IMR-90 (cell line): ENCODE measurements at regions not wholly inside any gene's neighbourhood (a gene's known extent, or its start where the extent isn't known, plus 50 kb on each side); places are given as distances from the start of the nearest gene placed in this dataset.

Source experiments
- ATAC-seq: fragments of 200-7000 bp; cut with Tn5 transposase; 2 replicates; pipeline ENCODE4 v1.9.1; 2020; ENCODE audit warnings: low read depth, mild to moderate bottlenecking, moderate library complexity
- BruUV-seq: library from RNA; stranded (reverse); fragments of 400-500 nt; replicated peaks from 2 replicates; lab custom pipeline; 2021; lab: Mats Ljungman, UMichigan
- CTCF ChIA-PET: fragments of 300-600 bp; formaldehyde crosslinking; extraction: SDS; loops from one replicate; lab custom pipeline; 2021; ENCODE audit warnings: antibody characterized with exemption; lab: Yijun Ruan, JAX
- POLR2A ChIA-PET: fragments of 300-600 bp; sonication (Branson Sonifier 250); formaldehyde crosslinking; loops from one replicate; lab custom pipeline; 2022; ENCODE audit warnings: antibody characterized with exemption; ENCODE audit not compliant: unreplicated experiment; lab: Charles Lee
- DNase-seq: peaks from one replicate; pipeline ENCODE4 v3.0.0; 2013
- H2AFZ ChIP-seq: replicated peaks from 2 replicates; pipeline ENCODE3; 2013; ENCODE audit warnings: low read length, mild to moderate bottlenecking; ENCODE audit not compliant: poor library complexity
- H2AK5ac ChIP-seq: 2 replicates; pipeline ENCODE4 v1.6.1; 2013; ENCODE audit warnings: low read depth, low read length, inconsistent platforms
- H2AK9ac ChIP-seq: replicated peaks from 2 replicates; pipeline ENCODE3; 2013; ENCODE audit warnings: mild to moderate bottlenecking, low read depth, low read length, moderate library complexity; ENCODE audit not compliant: poor library complexity
- H2BK120ac ChIP-seq: 2 replicates; pipeline ENCODE4 v1.6.1; 2013; ENCODE audit warnings: low read depth, low read length, inconsistent platforms
- H2BK15ac ChIP-seq: 3 replicates; pipeline ENCODE4 v1.6.1; 2013; ENCODE audit warnings: low read depth, low read length, inconsistent platforms
- H2BK20ac ChIP-seq: 2 replicates; pipeline ENCODE4 v1.6.1; 2013; ENCODE audit warnings: low read depth, mild to moderate bottlenecking, inconsistent platforms, low read length, moderate library complexity
- H2BK5ac ChIP-seq: 2 replicates; pipeline ENCODE4 v1.6.1; 2013; ENCODE audit warnings: mild to moderate bottlenecking, low read depth, low read length, inconsistent platforms; ENCODE audit not compliant: poor library complexity, severe bottlenecking
- H3K14ac ChIP-seq: replicated peaks from 2 replicates; pipeline ENCODE4 v1.6.1; 2013; ENCODE audit warnings: low read depth, low read length, inconsistent platforms
- H3K18ac ChIP-seq: 2 replicates; pipeline ENCODE4 v1.6.1; 2013; ENCODE audit warnings: low read depth, low read length, control low read depth
- H3K23ac ChIP-seq: 2 replicates; pipeline ENCODE4 v1.6.1; 2013; ENCODE audit warnings: low read depth, low read length, inconsistent platforms
- H3K27ac ChIP-seq: 2 replicates; pipeline ENCODE4 v1.5.1; 2013; ENCODE audit warnings: mild to moderate bottlenecking, control low read depth, low read length; ENCODE audit not compliant: insufficient read depth
- H3K27me3 ChIP-seq: 2 replicates; pipeline ENCODE4 v1.6.1; 2013; ENCODE audit warnings: low read length; ENCODE audit not compliant: control insufficient read depth, insufficient read depth
- H3K36me3 ChIP-seq: 2 replicates; pipeline ENCODE4 v1.6.1; 2013; ENCODE audit warnings: low read length, mixed read lengths; ENCODE audit not compliant: control insufficient read depth, insufficient read depth
- H3K4ac ChIP-seq: 2 replicates; pipeline ENCODE4 v1.6.1; 2013; ENCODE audit warnings: low read depth, low read length, inconsistent platforms
- H3K4me1 ChIP-seq: 2 replicates; pipeline ENCODE4 v1.6.1; 2013; ENCODE audit warnings: low read length, mixed read lengths; ENCODE audit not compliant: control insufficient read depth, insufficient read depth
- H3K4me2 ChIP-seq: 2 replicates; pipeline ENCODE4 v1.6.1; 2013; ENCODE audit warnings: low read depth, mild to moderate bottlenecking, control low read depth, low read length, moderate library complexity
- H3K4me3 ChIP-seq: 2 replicates; pipeline ENCODE4 v1.5.1; 2013; ENCODE audit warnings: low read depth, mild to moderate bottlenecking, control low read depth, low read length, moderate library complexity; ENCODE audit not compliant: insufficient read depth
- H3K56ac ChIP-seq: 2 replicates; pipeline ENCODE4 v1.6.1; 2013; ENCODE audit warnings: low read length, inconsistent platforms; ENCODE audit not compliant: insufficient read depth; ENCODE audit errors: extremely low read depth
- H3K79me1 ChIP-seq, 2 experiments: 2 replicates each; pipeline ENCODE4 v1.6.1; 2013; ENCODE audit warnings: low read length in 2 of 2, inconsistent platforms in 1 of 2, low read depth in 1 of 2
- H3K9ac ChIP-seq: 2 replicates; pipeline ENCODE4 v1.6.1; 2013; ENCODE audit warnings: low read depth, low read length, control low read depth
- H3K9me1 ChIP-seq: 2 replicates; pipeline ENCODE4 v1.6.1; 2013; ENCODE audit warnings: low read length, inconsistent platforms; ENCODE audit not compliant: insufficient read depth
- H3K9me3 ChIP-seq: 2 replicates; pipeline ENCODE4 v1.6.1; 2013; ENCODE audit warnings: low read length; ENCODE audit not compliant: control insufficient read depth, insufficient read depth
- H4K20me1 ChIP-seq: 2 replicates; pipeline ENCODE4 v1.6.1; 2013; ENCODE audit warnings: low read length, inconsistent platforms; ENCODE audit not compliant: insufficient read depth
- H4K5ac ChIP-seq: 2 replicates; pipeline ENCODE4 v1.6.1; 2013; ENCODE audit warnings: mild to moderate bottlenecking, low read depth, low read length, control low read depth
- H4K8ac ChIP-seq, 2 experiments: 2 replicates each; pipeline ENCODE4 v1.6.1; 2013; ENCODE audit warnings: low read depth in 2 of 2, low read length in 2 of 2, control low read depth in 1 of 2, inconsistent platforms in 1 of 2
- H4K91ac ChIP-seq: 2 replicates; pipeline ENCODE4 v1.6.1; 2013; ENCODE audit warnings: low read depth, low read length, inconsistent platforms; ENCODE audit not compliant: insufficient read depth
- CHD1 ChIP-seq: IDR thresholded peaks from 2 replicates; pipeline ENCODE4 v1.6.1; 2012; ENCODE audit warnings: low read depth, low read length, improper control_type of control experiment
- FOS ChIP-seq: fragments of 150-350 bp; IDR thresholded peaks from 2 replicates; pipeline ENCODE4 v1.6.1; 2016; ENCODE audit warnings: low read depth, low read length
- MAZ ChIP-seq: IDR thresholded peaks from 2 replicates; pipeline ENCODE4 v1.6.1; 2012; ENCODE audit warnings: low read depth, mild to moderate bottlenecking, low read length, improper control_type of control experiment, moderate library complexity, borderline replicate concordance
- MXI1 ChIP-seq: IDR thresholded peaks from 2 replicates; pipeline ENCODE4 v1.6.1; 2012; ENCODE audit warnings: low read depth, mild to moderate bottlenecking, low read length, moderate library complexity, borderline replicate concordance
- RAD21 ChIP-seq: IDR thresholded peaks from 2 replicates; pipeline ENCODE4 v1.6.1; 2012; ENCODE audit warnings: low read length, improper control_type of control experiment
- RCOR1 ChIP-seq: IDR thresholded peaks from 2 replicates; pipeline ENCODE4 v1.6.1; 2012; ENCODE audit warnings: mild to moderate bottlenecking, low read length, improper control_type of control experiment; ENCODE audit not compliant: insufficient replicate concordance
- RFX5 ChIP-seq: IDR thresholded peaks from 2 replicates; pipeline ENCODE4 v1.8.0; 2012; ENCODE audit warnings: low read depth, mild to moderate bottlenecking, low read length, moderate library complexity
- SMC3 ChIP-seq: fragments of 150-350 bp; IDR thresholded peaks from 2 replicates; pipeline ENCODE4 v1.6.1; 2016; ENCODE audit warnings: low read depth, mild to moderate bottlenecking, antibody characterized with exemption, low read length, moderate library complexity
- USF2 ChIP-seq: fragments of 150-350 bp; IDR thresholded peaks from 2 replicates; pipeline ENCODE4 v1.6.1; 2017; ENCODE audit warnings: mild to moderate bottlenecking, antibody characterized with exemption, low read length, low read depth
- WGBS, 2 experiments: methylation state at CpG; one replicate each; pipeline versions ENCODE4 v1.1.5 to v1.1.7; 2013; ENCODE audit warnings: missing lambda C conversion rate in 2 of 2; ENCODE audit not compliant: insufficient read length in 1 of 2; ENCODE audit errors: extremely low coverage in 2 of 2; 5-methylcytosine and 5-hydroxymethylcytosine counted together
- dilution Hi-C: fragments of 300-500 bp; cut with HindIII; formaldehyde crosslinking; loops from one replicate; pipeline ENCODE4 v1.14.3; 2018; ENCODE audit warnings: low sequenced_read_pairs; ENCODE audit not compliant: unreplicated experiment
- in situ Hi-C: fragments of 300-500 bp; cut with MboI; formaldehyde crosslinking; loops from 3 replicates; pipeline ENCODE4 v1.14.3; 2019; ENCODE audit warnings: low sequenced_read_pairs, inconsistent platforms, mixed read lengths
- intact Hi-C: fragments of 100-400 bp; cut with micrococcal nuclease; formaldehyde crosslinking; loops from 2 replicates; pipeline ENCODE4 v1.10.0; 2022

- H3K9ac ChIP-seq = no peak overlapping the region
- no TSS peak for BruUV-seq
- H3K9me1 ChIP-seq = no peaks in the 10 kb centered on the region
- ChIA-PET CTCF (interaction anchor here (1.1 kb wide), 1 partner anchor 47 kb away, joined by 3 read pairs; no protein-coding TSS in a partner anchor), POLR2A (no interaction called here)
- ATAC-seq (peak; percentile 40), DNase-seq (peak; percentile 28)
- H3K4ac ChIP-seq = peak overlapping the region; percentile 26; the same call in 1 of the 2 replicates
- peak overlapping the region in 1 of 2 experiments; percentile 69; a peak in 2 of 4 replicates for H4K8ac ChIP-seq
- no peak overlapping the region; the same call in 2 of the 3 replicates for H2BK15ac ChIP-seq
- intact Hi-C loops = no loop called here
- peak overlapping the region; percentile 59; the same call in 1 of the 2 replicates for H2BK120ac ChIP-seq
- TF ChIP-seq RCOR1 = no peak
- TF ChIP-seq RFX5 = no peak
- no peak for TF ChIP-seq RAD21
- TF ChIP-seq MAZ = no peak
- no peak for TF ChIP-seq CHD1
- TF ChIP-seq SMC3 = no peak
- no peak for TF ChIP-seq USF2
- no peak for TF ChIP-seq MXI1
- TF ChIP-seq FOS = no peak
- H3K36me3 ChIP-seq = no peaks in the 10 kb centered on the region
- H3K27me3 ChIP-seq = no peaks in the 10 kb centered on the region
- no peak overlapping the region for H4K91ac ChIP-seq
- H3K4me3 ChIP-seq = no peak overlapping the region
- no peaks in the 10 kb centered on the region for H3K79me1 ChIP-seq
- H2AFZ ChIP-seq = no peak overlapping the region
- no peaks in the 10 kb centered on the region for H3K9me3 ChIP-seq
- peaks cover 5% of the 10 kb centered on the region for H3K4me1 ChIP-seq
- in situ Hi-C loops = no loop called here
- H2BK5ac ChIP-seq = peak overlapping the region; percentile 89
- peak overlapping the region; percentile 63; the same call in 1 of the 2 replicates for H3K27ac ChIP-seq
- peak overlapping the region; percentile 62 for H2BK20ac ChIP-seq
- no peak overlapping the region for H2AK9ac ChIP-seq
- dilution Hi-C loops = no loop called here
- peak overlapping the region; percentile 95 for H3K18ac ChIP-seq
- H4K5ac ChIP-seq = peak overlapping the region; percentile 96
- no peak overlapping the region for H3K23ac ChIP-seq
- H3K4me2 ChIP-seq = no peak overlapping the region
- no CpG with 5 or more reads among the region's 3 CpGs for WGBS, 2 experiments
- peak overlapping the region; percentile 48 for H3K14ac ChIP-seq
- no peak overlapping the region for H3K56ac ChIP-seq
- H2AK5ac ChIP-seq = no peak overlapping the region
- H4K20me1 ChIP-seq = no peaks in the 10 kb centered on the region
These were observed 338.2 kb upstream of the DDHD1 start for GRCh38 chr14:53491256-53491883.
